ENCODE measurements at regions not wholly inside any gene's neighbourhood (a gene's known extent, or its start where the extent isn't known, plus 50 kb on each side); places are given as distances from the start of the nearest gene placed in this dataset.

- DNase-seq (ENCODE audit: low read depth): no peak
Measured at GRCh38 chr2:126309185-126309584, 346.8 kb upstream of the GYPC start.

GRCh38 chr2:126312579-126312978 lies 343.4 kb upstream of the GYPC start:
- DNase-seq (ENCODE audit: low read depth): no peak

- no peak for DNase-seq (ENCODE audit: low read depth)
Measured at GRCh38 chr2:126315828-126316227, 340.1 kb upstream of the GYPC start.

GRCh38 chr2:126317790-126318431 lies 338.0 kb upstream of the GYPC start:
- DNase-seq (ENCODE audit: low read depth): peak; percentile 0

GRCh38 chr2:126322342-126322741 lies 333.6 kb upstream of the GYPC start:
- no peak for DNase-seq (ENCODE audit: low read depth)

- no peak for DNase-seq (ENCODE audit: low read depth)
Measured at GRCh38 chr2:126325202-126325601, 330.8 kb upstream of the GYPC start.

- DNase-seq (ENCODE audit: low read depth): no peak
Measured at GRCh38 chr2:126329173-126329572, 326.8 kb upstream of the GYPC start.

GRCh38 chr2:126342457-126342856 lies 313.5 kb upstream of the GYPC start:
- no peak for DNase-seq (ENCODE audit: low read depth)

GRCh38 chr2:126343136-126343535 lies 312.8 kb upstream of the GYPC start:
- DNase-seq (ENCODE audit: low read depth): no peak

- DNase-seq (ENCODE audit: low read depth): no peak
Measured at GRCh38 chr2:126344493-126344892, 311.5 kb upstream of the GYPC start.

- DNase-seq (ENCODE audit: low read depth): no peak
Measured at GRCh38 chr2:126345691-126346090, 310.3 kb upstream of the GYPC start.

GRCh38 chr2:126356631-126357030 lies 299.3 kb upstream of the GYPC start:
- DNase-seq (ENCODE audit: low read depth): no peak

- DNase-seq (ENCODE audit: low read depth): no peak
Measured at GRCh38 chr2:126358122-126358521, 297.8 kb upstream of the GYPC start.

- peak; percentile 8 for DNase-seq (ENCODE audit: low read depth)
Measured at GRCh38 chr2:126359494-126359893, 296.5 kb upstream of the GYPC start.

GRCh38 chr2:126367361-126367760 lies 288.6 kb upstream of the GYPC start:
- DNase-seq (ENCODE audit: low read depth): no peak

GRCh38 chr2:126368758-126369157 lies 287.2 kb upstream of the GYPC start:
- no peak for DNase-seq (ENCODE audit: low read depth)

- no peak for DNase-seq (ENCODE audit: low read depth)
Measured at GRCh38 chr2:126370201-126370600, 285.8 kb upstream of the GYPC start.

GRCh38 chr2:126372406-126372805 lies 283.6 kb upstream of the GYPC start:
- no peak for DNase-seq (ENCODE audit: low read depth)

- DNase-seq (ENCODE audit: low read depth): no peak
Measured at GRCh38 chr2:126378176-126378575, 277.8 kb upstream of the GYPC start.

- DNase-seq (ENCODE audit: low read depth): no peak
Measured at GRCh38 chr2:126381091-126381490, 274.9 kb upstream of the GYPC start.

- no peak for DNase-seq (ENCODE audit: low read depth)
Measured at GRCh38 chr2:126382998-126383397, 273.0 kb upstream of the GYPC start.

GRCh38 chr2:126383800-126384199 lies 272.2 kb upstream of the GYPC start:
- DNase-seq (ENCODE audit: low read depth): no peak

- no peak for DNase-seq (ENCODE audit: low read depth)
Measured at GRCh38 chr2:126385441-126385840, 270.5 kb upstream of the GYPC start.

GRCh38 chr2:126385983-126386382 lies 270.0 kb upstream of the GYPC start:
- DNase-seq (ENCODE audit: low read depth): no peak
